ENCODE measurements at regions not wholly inside any gene's neighbourhood (a gene's known extent, or its start where the extent isn't known, plus 50 kb on each side); places are given as distances from the start of the nearest gene placed in this dataset.

- H3K4me1 ChIP-seq = peaks cover 0 to 9% (median 4%) of the 10 kb centered on the region in 4 donors
- intact Hi-C loops (cut with DNase I; ENCODE audit: low total_unique reads) = no loop called here
- no peaks in the 10 kb centered on the region for H3K36me3 ChIP-seq
- no peak overlapping the region for H3K4me3 ChIP-seq
- H3K9me3 ChIP-seq = no peaks in the 10 kb centered on the region
- WGBS, 5 donors = 19 to 53% (median 35%) methylated on average over 2 of the region's 2 CpGs
- H3K27ac ChIP-seq = no peak overlapping the region
- H3K27me3 ChIP-seq = no peaks in the 10 kb centered on the region
- TF ChIP-seq EP300 (IDR thresholded peaks at IDR 0.05) (no peak), POLR2A (IDR thresholded peaks at IDR 0.05) (no peak), CTCF (IDR thresholded peaks at IDR 0.05) (no peak), POLR2AphosphoS5 (IDR thresholded peaks at IDR 0.05) (no peak)
- DNase-seq = no peak
Observed at GRCh38 chr10:24009115-24009514, 199.8 kb upstream of the KIAA1217 start.

GRCh38 chr10:24009736-24010135 is 199.2 kb upstream of the KIAA1217 start:
- no peaks in the 10 kb centered on the region for H3K9me3 ChIP-seq
- H3K27ac ChIP-seq = no peak overlapping the region
- 74 to 90% (median 82%) methylated on average over 1 of the region's 1 CpG for WGBS, 5 donors
- H3K4me3 ChIP-seq = no peak overlapping the region
- H3K27me3 ChIP-seq = no peaks in the 10 kb centered on the region
- H3K4me1 ChIP-seq = peaks cover 0 to 9% (median 4%) of the 10 kb centered on the region in 4 donors
- intact Hi-C loops (cut with DNase I; ENCODE audit: low total_unique reads) = no loop called here
- no peaks in the 10 kb centered on the region for H3K36me3 ChIP-seq
- TF ChIP-seq CTCF (IDR thresholded peaks at IDR 0.05) = no peak
- no peak for DNase-seq

- Histone ChIP-seq H3K9me3 (no peaks in the 10 kb centered on the region), H3K4me1 (peaks cover 0 to 9% (median 4%) of the 10 kb centered on the region in 4 donors), H3K4me3 (no peak overlapping the region), H3K27me3 (no peaks in the 10 kb centered on the region), H3K27ac (no peak overlapping the region), H3K36me3 (no peaks in the 10 kb centered on the region)
- DNase-seq = no peak
- WGBS, 5 donors = 50 to 76% (median 72%) methylated on average over 4 of the region's 4 CpGs
- TF ChIP-seq POLR2AphosphoS5 (IDR thresholded peaks at IDR 0.05) = no peak
- TF ChIP-seq POLR2A (IDR thresholded peaks at IDR 0.05) = no peak
- TF ChIP-seq EP300 (IDR thresholded peaks at IDR 0.05) = no peak
- TF ChIP-seq CTCF (IDR thresholded peaks at IDR 0.05) = no peak
- intact Hi-C loops (cut with DNase I; ENCODE audit: low total_unique reads) = no loop called here
Observed at GRCh38 chr10:24010436-24010970, 198.4 kb upstream of the KIAA1217 start.

GRCh38 chr10:24012249-24012803 is 196.6 kb upstream of the KIAA1217 start:
- no peaks in the 10 kb centered on the region for H3K9me3 ChIP-seq
- no peak for DNase-seq
- intact Hi-C loops (cut with DNase I; ENCODE audit: low total_unique reads) = no loop called here

More at GRCh38 chr10:24012249-24012803, 196.6 kb upstream of the KIAA1217 start:
- Histone ChIP-seq H3K4me3 (no peak overlapping the region), H3K36me3 (no peaks in the 10 kb centered on the region), H3K27ac (no peak overlapping the region), H3K27me3 (no peaks in the 10 kb centered on the region), H3K4me1 (peaks cover 0 to 9% (median 4%) of the 10 kb centered on the region in 4 donors)
- TF ChIP-seq CTCF (IDR thresholded peaks at IDR 0.05) (no peak), POLR2A (IDR thresholded peaks at IDR 0.05) (no peak), EP300 (IDR thresholded peaks at IDR 0.05) (no peak), POLR2AphosphoS5 (IDR thresholded peaks at IDR 0.05) (no peak)
